ENCODE measurements at regions not wholly inside any gene's neighbourhood (a gene's known extent, or its start where the extent isn't known, plus 50 kb on each side); places are given as distances from the start of the nearest gene placed in this dataset.

DNA sequence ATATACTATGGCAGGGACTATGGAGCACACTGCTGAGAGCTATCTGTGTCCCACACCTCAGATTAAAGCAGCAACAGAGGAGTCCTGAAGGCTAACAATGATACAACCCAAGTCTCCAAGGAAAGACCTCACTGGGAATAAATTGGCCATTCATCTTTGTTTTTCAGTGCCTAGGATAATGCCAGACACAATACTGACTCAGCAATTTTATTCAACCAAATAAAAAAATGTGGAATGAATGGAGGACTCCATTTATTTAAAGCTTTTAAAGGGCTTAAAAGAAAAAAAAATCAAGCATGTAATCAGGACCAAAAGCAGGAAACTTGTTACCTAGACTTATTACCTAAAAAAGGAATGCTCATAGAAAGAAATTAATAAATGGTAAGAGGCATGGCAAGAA, 960.5 kb downstream of the PCDH17 start:
- intact Hi-C loops (cut with DNase I; ENCODE audit: low total_unique reads), result no loop called here
- H3K9me3 ChIP-seq, result no peaks in the 10 kb centered on the region

DNA sequence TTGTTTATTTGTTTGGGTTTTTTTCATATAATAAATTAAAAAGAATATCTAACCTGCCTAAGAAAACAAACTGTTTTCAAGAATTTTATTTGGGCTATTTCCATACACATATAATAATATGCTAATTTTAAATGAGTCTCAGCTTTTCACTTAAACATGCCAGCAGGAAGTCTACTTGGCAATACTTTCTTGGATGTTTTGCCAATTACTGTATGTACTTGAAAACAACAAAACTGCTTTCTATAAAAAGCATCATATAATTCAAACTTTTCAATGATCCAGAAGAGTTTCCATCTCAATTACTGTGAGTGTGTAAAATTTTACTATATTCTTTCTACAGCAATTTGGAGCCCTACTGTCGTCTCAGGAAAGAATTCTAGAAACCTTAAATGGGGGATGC, 961.2 kb downstream of the PCDH17 start:
- H3K27me3 ChIP-seq, result no peaks in the 10 kb centered on the region
- DNase-seq, result no peak
- no peaks in the 10 kb centered on the region for H3K9me3 ChIP-seq
- H3K27ac ChIP-seq, result no peak overlapping the region
- TF ChIP-seq, protein P1, sequence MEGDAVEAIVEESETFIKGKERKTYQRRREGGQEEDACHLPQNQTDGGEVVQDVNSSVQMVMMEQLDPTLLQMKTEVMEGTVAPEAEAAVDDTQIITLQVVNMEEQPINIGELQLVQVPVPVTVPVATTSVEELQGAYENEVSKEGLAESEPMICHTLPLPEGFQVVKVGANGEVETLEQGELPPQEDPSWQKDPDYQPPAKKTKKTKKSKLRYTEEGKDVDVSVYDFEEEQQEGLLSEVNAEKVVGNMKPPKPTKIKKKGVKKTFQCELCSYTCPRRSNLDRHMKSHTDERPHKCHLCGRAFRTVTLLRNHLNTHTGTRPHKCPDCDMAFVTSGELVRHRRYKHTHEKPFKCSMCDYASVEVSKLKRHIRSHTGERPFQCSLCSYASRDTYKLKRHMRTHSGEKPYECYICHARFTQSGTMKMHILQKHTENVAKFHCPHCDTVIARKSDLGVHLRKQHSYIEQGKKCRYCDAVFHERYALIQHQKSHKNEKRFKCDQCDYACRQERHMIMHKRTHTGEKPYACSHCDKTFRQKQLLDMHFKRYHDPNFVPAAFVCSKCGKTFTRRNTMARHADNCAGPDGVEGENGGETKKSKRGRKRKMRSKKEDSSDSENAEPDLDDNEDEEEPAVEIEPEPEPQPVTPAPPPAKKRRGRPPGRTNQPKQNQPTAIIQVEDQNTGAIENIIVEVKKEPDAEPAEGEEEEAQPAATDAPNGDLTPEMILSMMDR (IDR thresholded peaks at IDR 0.05), result no peak
- TF ChIP-seq POLR2A (IDR thresholded peaks at IDR 0.05), result no peak
- no peaks in the 10 kb centered on the region for H3K4me1 ChIP-seq
- no peaks in the 10 kb centered on the region for H3K36me3 ChIP-seq
- intact Hi-C loops (cut with DNase I; ENCODE audit: low total_unique reads), result no loop called here
- no peak overlapping the region for H3K4me3 ChIP-seq

More for the DNA sequence above, 960.5 kb downstream of the PCDH17 start:
- no peak for DNase-seq
- H3K4me1 ChIP-seq, result no peaks in the 10 kb centered on the region
- H3K36me3 ChIP-seq, result no peaks in the 10 kb centered on the region
- H3K27ac ChIP-seq, result no peak overlapping the region
- TF ChIP-seq, protein P1 (IDR thresholded peaks at IDR 0.05), result no peak
- no peak for TF ChIP-seq POLR2A (IDR thresholded peaks at IDR 0.05)
- H3K27me3 ChIP-seq, result no peaks in the 10 kb centered on the region
- no peak overlapping the region for H3K4me3 ChIP-seq

DNA sequence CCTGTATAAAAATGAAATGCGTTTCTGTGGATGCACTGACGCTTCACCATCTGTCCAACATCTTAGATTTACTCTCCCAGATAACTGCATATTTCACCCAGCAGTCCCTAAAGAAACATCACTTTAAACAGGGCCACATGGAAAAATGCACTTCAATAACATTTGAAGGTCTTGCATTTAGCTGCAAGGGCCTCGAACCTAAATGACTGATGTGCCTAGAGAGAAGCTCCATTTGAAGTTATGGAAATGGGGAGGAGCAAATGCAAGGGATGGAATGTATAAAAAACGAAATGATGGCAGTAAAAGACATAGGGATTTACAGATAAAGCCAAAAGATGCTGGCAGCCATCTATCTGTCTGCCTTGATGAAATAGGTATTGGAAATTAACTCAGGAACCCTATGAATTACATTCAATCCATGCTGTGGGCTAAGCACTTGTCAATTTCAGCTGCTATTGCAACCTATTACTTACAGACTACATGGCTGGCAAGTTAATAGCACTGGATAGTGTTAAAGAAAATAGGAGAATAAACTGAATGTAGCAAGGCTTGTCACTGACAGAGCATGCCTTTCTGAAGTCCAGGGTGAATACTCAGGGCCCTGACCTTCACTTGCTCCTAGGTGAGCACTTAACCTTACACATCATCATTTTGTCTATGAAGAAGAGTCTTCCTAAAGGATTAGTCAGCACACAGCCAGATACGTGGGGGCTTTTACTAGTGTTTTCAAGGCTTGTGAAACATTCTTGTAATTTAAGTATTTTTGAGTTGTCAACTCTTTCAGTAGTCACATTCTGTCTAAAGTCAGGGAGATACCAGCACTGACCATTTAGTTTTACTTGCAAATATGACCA, 963.4 kb downstream of the PCDH17 start:
- intact Hi-C loops (cut with DNase I; ENCODE audit: low total_unique reads), result no loop called here
- no peak for DNase-seq
- Histone ChIP-seq H3K27me3 (no peaks in the 10 kb centered on the region), H3K4me1 (no peaks in the 10 kb centered on the region), H3K4me3 (no peak overlapping the region), H3K9me3 (no peaks in the 10 kb centered on the region), H3K27ac (no peak overlapping the region), H3K36me3 (no peaks in the 10 kb centered on the region)
- TF ChIP-seq POLR2A (IDR thresholded peaks at IDR 0.05), result no peak

DNA sequence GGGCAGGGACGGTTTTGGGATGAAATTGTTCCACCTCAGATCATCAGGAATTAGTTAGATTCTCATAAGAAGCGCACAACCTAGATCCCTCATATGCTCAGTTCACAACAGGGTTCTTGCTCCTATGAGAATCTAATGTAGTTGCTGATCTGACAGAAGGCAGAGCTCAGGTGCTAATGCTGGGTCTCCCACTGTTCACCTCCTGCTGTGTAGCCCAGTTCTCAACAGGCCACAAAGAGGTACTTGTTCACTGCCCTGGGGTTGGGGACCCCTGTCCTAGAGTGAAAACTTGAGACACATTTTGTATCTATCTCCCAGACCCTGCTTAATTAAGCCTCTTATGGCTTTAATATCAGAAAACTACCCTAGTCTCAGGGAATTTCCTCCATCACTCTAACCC, 966.0 kb downstream of the PCDH17 start:
- TF ChIP-seq, protein P1 (IDR thresholded peaks at IDR 0.05), result no peak
- no peak for TF ChIP-seq POLR2A (IDR thresholded peaks at IDR 0.05)
- H3K27ac ChIP-seq, result no peak overlapping the region
- DNase-seq, result no peak
- H3K36me3 ChIP-seq, result no peaks in the 10 kb centered on the region
- intact Hi-C loops (cut with DNase I; ENCODE audit: low total_unique reads), result no loop called here
- no peak overlapping the region for H3K4me3 ChIP-seq
- no peaks in the 10 kb centered on the region for H3K4me1 ChIP-seq
- H3K9me3 ChIP-seq, result no peaks in the 10 kb centered on the region
- no peaks in the 10 kb centered on the region for H3K27me3 ChIP-seq

DNA sequence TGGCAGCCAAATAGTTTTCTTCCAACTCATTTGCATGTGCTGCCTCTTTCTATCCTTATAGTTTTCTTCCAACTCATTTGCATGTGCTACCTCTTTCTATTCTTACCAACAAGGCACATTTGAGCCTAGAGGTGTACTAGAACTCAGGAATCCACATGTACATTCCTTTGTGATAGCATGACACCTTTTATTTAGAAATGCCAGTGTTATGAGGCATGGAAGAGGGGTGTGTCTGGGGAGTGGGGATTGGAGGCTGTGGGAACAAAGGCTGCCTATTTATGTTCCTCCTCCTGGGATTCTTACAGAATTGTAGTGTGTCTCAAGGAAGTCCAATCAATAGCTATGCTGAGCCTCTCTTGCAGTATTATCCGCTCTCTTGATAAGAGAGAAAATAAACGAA, 966.7 kb downstream of the PCDH17 start:
- intact Hi-C loops (cut with DNase I; ENCODE audit: low total_unique reads), result no loop called here
- DNase-seq, result no peak
- Histone ChIP-seq H3K27ac (no peak overlapping the region), H3K27me3 (no peaks in the 10 kb centered on the region), H3K4me3 (no peak overlapping the region), H3K36me3 (no peaks in the 10 kb centered on the region), H3K9me3 (no peaks in the 10 kb centered on the region), H3K4me1 (no peaks in the 10 kb centered on the region)
- TF ChIP-seq POLR2A (IDR thresholded peaks at IDR 0.05), result no peak
- TF ChIP-seq, protein P1 (IDR thresholded peaks at IDR 0.05), result no peak
